SU-DHL-6 (cell line): ENCODE measurements at regions not wholly inside any gene's neighbourhood (a gene's known extent, or its start where the extent isn't known, plus 50 kb on each side); places are given as distances from the start of the nearest gene placed in this dataset.

Experiments used
- H2AFZ ChIP-seq: fragments of 200-600 bp; sonication (generic); 2 replicates; pipeline ENCODE4 v1.6.1; 2014; ENCODE audit warnings: low read depth, mild to moderate bottlenecking, moderate library complexity, mixed read lengths, antibody characterized with exemption, low read length; ENCODE audit not compliant: severe bottlenecking
- H3F3A ChIP-seq: fragments of 200-600 bp; shearing (Covaris generic); 2 replicates; pipeline ENCODE4 v1.6.0; 2016; ENCODE audit warnings: antibody characterized with exemption, mild to moderate bottlenecking; ENCODE audit not compliant: insufficient read depth
- H3K27ac ChIP-seq: fragments of 200-600 bp; sonication (generic); 2 replicates; pipeline ENCODE4 v1.5.1; 2016; ENCODE audit warnings: low read depth, mild to moderate bottlenecking, low read length, moderate library complexity, mixed read lengths
- H3K27me3 ChIP-seq: fragments of 200-600 bp; sonication (generic), shearing (Covaris generic); 2 replicates; pipeline ENCODE4 v1.6.0; 2014; ENCODE audit warnings: mild to moderate bottlenecking, low read length
- H3K36me3 ChIP-seq: fragments of 200-600 bp; sonication (generic); 2 replicates; pipeline ENCODE4 v1.6.1; 2014; ENCODE audit warnings: mild to moderate bottlenecking, low read length, mixed read lengths
- H3K4me2 ChIP-seq: fragments of 300-600, 200-600 bp; shearing (Covaris generic), sonication (generic); 2 replicates; pipeline ENCODE4 v1.6.0; 2014; ENCODE audit warnings: low read length, low read depth, mild to moderate bottlenecking; ENCODE audit not compliant: poor library complexity, severe bottlenecking
- H3K4me3 ChIP-seq: fragments of 200-600 bp; sonication (generic); 2 replicates; pipeline ENCODE4 v1.5.1; 2014; ENCODE audit warnings: antibody characterized with exemption, low read length, mild to moderate bottlenecking, mixed read lengths; ENCODE audit not compliant: insufficient read depth, poor library complexity, severe bottlenecking
- H3K79me2 ChIP-seq: fragments of 200-600 bp; sonication (generic); 2 replicates; pipeline ENCODE4 v1.6.1; 2014; ENCODE audit warnings: mild to moderate bottlenecking, low read length, moderate library complexity; ENCODE audit not compliant: insufficient read depth
- H3K9ac ChIP-seq: fragments of 200-600 bp; sonication (generic); 2 replicates; pipeline ENCODE4 v1.7.0; 2014; ENCODE audit warnings: mild to moderate bottlenecking, low read length
- H3K9me2 ChIP-seq: fragments of 200-600 bp; sonication (generic); replicated peaks from 2 replicates; pipeline ENCODE4 v1.6.1; 2014; ENCODE audit warnings: low read length; ENCODE audit not compliant: insufficient read depth
- H3K9me3 ChIP-seq: fragments of 200-600 bp; sonication (generic); 2 replicates; pipeline ENCODE4 v1.6.1; 2014; ENCODE audit warnings: low read length, mixed read lengths; ENCODE audit not compliant: insufficient read depth
- H4K20me1 ChIP-seq: fragments of 200-600 bp; sonication (generic); 2 replicates; pipeline ENCODE4 v1.6.1; 2014; ENCODE audit warnings: low read depth, mild to moderate bottlenecking, antibody characterized with exemption, low read length, moderate library complexity, mixed read lengths
- EZH2phosphoT487 ChIP-seq: fragments of 200-600 bp; sonication (generic), shearing (Covaris generic); conservative IDR thresholded peaks from 2 replicates; pipeline ENCODE4 v1.6.1; 2018; ENCODE audit warnings: mild to moderate bottlenecking, antibody characterized with exemption, low read length, moderate library complexity, mixed read lengths
- TF ChIP-seq, protein P1 (sequence below): fragments of 200-600 bp; sonication (generic); IDR thresholded peaks from one replicate; pipeline ENCODE4 v1.5.1; 2017; ENCODE audit warnings: antibody characterized with exemption, mild to moderate bottlenecking, low read length, moderate library complexity; ENCODE audit not compliant: insufficient read depth, poor library complexity, severe bottlenecking

- Histone ChIP-seq H3K36me3 (no peaks in the 10 kb centered on the region), H3K4me3 (no peak overlapping the region), H3K27me3 (no peaks in the 10 kb centered on the region), H3F3A (no peaks in the 10 kb centered on the region), H3K9ac (no peak overlapping the region), H4K20me1 (no peaks in the 10 kb centered on the region), H3K27ac (no peak overlapping the region), H3K9me3 (no peaks in the 10 kb centered on the region), H3K4me2 (no peak overlapping the region), H2AFZ (no peak overlapping the region), H3K9me2 (no peaks in the 10 kb centered on the region), H3K79me2 (no peaks in the 10 kb centered on the region)
- TF ChIP-seq EZH2phosphoT487: no peak
- TF ChIP-seq, protein P1, sequence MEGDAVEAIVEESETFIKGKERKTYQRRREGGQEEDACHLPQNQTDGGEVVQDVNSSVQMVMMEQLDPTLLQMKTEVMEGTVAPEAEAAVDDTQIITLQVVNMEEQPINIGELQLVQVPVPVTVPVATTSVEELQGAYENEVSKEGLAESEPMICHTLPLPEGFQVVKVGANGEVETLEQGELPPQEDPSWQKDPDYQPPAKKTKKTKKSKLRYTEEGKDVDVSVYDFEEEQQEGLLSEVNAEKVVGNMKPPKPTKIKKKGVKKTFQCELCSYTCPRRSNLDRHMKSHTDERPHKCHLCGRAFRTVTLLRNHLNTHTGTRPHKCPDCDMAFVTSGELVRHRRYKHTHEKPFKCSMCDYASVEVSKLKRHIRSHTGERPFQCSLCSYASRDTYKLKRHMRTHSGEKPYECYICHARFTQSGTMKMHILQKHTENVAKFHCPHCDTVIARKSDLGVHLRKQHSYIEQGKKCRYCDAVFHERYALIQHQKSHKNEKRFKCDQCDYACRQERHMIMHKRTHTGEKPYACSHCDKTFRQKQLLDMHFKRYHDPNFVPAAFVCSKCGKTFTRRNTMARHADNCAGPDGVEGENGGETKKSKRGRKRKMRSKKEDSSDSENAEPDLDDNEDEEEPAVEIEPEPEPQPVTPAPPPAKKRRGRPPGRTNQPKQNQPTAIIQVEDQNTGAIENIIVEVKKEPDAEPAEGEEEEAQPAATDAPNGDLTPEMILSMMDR: no peak
Observed at GRCh38 chr4:30495251-30495650, 224.9 kb upstream of the PCDH7 start.

DNA sequence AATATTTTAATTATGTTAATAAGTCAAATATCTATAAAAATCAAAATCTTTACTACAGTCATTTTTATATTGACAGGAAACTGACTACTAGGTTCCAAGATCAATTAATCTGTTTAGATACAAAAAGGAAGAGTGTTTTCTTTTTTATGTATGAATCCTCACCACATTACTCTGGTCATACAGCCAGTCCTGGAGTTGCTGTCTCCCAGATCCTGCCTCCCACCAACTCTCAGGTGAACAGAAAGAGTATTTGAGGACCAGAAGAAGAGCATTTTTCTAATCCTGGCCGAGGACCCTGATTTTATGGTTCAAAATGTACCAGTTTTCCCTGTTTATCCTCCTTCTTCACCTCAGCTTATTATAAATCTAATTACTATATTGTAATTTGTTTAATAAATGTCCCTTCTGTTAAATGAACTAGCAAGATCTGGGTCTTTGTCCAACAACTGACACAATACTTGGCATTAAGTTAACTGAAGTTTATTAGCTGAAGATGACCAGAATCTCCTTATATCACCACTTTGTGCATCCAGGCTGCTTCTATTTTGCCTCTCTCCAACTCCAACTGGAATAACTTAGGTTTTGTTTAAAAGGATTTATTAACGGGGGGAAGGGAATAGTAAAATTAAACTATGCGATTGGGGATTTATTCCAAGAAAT, 224.4 kb upstream of the PCDH7 start:
- no peaks in the 10 kb centered on the region for H4K20me1 ChIP-seq
- no peaks in the 10 kb centered on the region for H3F3A ChIP-seq
- no peaks in the 10 kb centered on the region for H3K9me3 ChIP-seq
- no peaks in the 10 kb centered on the region for H3K79me2 ChIP-seq
- no peak overlapping the region for H3K4me3 ChIP-seq
- no peaks in the 10 kb centered on the region for H3K36me3 ChIP-seq
- H3K27ac ChIP-seq: no peak overlapping the region
- TF ChIP-seq, protein P1: no peak
- TF ChIP-seq EZH2phosphoT487: no peak
- no peaks in the 10 kb centered on the region for H3K9me2 ChIP-seq
- no peak overlapping the region for H3K4me2 ChIP-seq
- H3K27me3 ChIP-seq: no peaks in the 10 kb centered on the region
- no peak overlapping the region for H3K9ac ChIP-seq
- H2AFZ ChIP-seq: no peak overlapping the region

DNA sequence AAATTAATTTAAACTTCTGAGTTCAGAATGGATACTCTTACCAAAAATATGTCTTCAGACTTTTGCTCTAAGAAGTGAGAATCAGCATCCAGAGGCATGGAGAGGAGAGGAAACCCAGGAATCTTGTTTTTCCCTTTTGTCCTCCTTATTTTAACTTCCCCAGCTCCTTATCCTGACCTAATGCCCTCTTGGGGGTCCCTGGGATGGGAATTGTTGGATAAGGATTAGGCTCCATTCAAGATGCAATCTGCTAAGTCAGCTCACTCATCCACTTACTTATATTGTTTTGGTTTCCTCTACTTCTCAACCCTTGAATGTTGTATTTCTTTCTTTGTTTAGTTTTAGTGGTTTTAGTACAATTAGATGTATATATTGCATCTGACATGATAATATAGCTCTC, 208.4 kb upstream of the PCDH7 start:
- Histone ChIP-seq H3F3A (no peaks in the 10 kb centered on the region), H2AFZ (no peak overlapping the region), H3K9me2 (no peaks in the 10 kb centered on the region), H3K27me3 (no peaks in the 10 kb centered on the region), H3K9me3 (no peaks in the 10 kb centered on the region), H3K27ac (no peak overlapping the region), H3K4me3 (no peak overlapping the region), H3K79me2 (no peaks in the 10 kb centered on the region), H3K4me2 (no peak overlapping the region), H4K20me1 (no peaks in the 10 kb centered on the region), H3K36me3 (no peaks in the 10 kb centered on the region), H3K9ac (no peak overlapping the region)
- TF ChIP-seq, protein P1: no peak
- no peak for TF ChIP-seq EZH2phosphoT487
